GM12872 (cell line): ENCODE measurements at regions not wholly inside any gene's neighbourhood (a gene's known extent, or its start where the extent isn't known, plus 50 kb on each side); places are given as distances from the start of the nearest gene placed in this dataset.

Experiments
- TF ChIP-seq, protein P1 (sequence below): IDR thresholded peaks from 3 replicates; pipeline ENCODE4 v1.5.1; 2011; ENCODE audit warnings: low read depth, mild to moderate bottlenecking, low read length, moderate library complexity; ENCODE audit not compliant: insufficient read depth

DNA sequence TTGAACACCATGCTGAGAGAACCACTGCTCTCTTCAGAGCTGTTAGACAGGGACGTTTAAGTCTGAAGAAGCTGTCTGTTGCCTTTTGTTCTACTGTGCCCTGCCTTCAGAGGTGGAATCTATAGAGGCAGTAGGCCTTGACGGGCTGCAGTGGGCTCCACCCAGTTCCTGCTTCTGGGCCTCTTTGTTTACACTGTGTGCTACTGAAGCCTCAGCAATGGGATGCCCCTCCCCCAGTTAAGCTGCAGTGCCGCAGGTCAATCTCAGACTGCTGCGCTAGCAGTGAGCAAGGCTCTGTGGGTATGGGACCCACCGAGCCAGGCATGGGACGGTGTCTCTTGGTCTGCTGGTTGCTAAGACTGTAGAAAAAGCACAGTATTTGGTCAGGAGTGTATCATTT, 162.3 kb upstream of the NXPH2 start:
- TF ChIP-seq, protein P1, sequence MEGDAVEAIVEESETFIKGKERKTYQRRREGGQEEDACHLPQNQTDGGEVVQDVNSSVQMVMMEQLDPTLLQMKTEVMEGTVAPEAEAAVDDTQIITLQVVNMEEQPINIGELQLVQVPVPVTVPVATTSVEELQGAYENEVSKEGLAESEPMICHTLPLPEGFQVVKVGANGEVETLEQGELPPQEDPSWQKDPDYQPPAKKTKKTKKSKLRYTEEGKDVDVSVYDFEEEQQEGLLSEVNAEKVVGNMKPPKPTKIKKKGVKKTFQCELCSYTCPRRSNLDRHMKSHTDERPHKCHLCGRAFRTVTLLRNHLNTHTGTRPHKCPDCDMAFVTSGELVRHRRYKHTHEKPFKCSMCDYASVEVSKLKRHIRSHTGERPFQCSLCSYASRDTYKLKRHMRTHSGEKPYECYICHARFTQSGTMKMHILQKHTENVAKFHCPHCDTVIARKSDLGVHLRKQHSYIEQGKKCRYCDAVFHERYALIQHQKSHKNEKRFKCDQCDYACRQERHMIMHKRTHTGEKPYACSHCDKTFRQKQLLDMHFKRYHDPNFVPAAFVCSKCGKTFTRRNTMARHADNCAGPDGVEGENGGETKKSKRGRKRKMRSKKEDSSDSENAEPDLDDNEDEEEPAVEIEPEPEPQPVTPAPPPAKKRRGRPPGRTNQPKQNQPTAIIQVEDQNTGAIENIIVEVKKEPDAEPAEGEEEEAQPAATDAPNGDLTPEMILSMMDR = no peak

DNA sequence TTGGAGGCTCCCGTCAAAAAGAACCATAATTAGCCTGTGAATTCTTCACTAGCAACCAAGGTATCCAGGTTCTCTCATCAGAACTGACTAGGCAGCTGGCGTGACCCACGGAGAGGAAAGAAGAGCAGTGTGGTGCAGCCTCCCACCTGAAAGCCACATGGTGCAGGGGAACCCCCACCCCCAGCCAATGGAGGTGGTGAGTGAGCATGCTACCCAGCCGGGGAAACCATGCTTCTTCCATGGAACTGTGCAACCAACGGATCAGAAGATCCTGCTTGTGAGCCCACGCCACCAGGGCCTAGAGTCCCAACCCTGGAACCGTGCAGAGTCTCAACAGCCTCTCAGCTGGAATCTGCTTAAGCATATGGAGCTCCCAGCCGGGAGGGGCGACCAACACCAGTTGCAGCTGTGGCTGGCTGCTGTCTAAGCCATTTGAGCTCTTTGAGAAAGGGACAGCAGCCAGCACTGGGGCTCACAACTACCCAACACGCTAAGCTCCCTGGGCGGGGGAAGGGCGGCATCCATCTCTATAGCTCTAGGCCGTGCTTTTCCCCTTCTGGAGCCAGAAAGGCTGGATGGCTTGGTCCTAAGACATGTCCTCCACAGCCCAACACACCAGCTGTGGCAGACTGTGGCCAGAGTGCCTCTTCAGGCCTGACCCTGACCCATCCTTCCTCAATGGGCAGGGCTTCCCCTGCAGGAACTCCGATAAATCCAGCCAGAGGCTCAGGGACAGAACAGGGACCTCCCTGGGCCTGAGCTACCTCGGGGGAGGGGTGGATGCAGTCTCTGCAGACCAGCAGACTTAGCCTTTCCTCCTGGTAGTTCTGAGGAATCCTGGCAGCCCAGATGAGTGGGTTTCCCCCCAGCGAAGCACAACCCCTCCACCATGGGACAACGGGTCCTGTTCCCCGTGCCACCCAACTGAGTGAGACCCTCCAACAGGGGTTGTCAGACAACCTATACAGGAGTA, 151.4 kb upstream of the NXPH2 start:
- TF ChIP-seq, protein P1 = no peak

GRCh38 chr2:138930571-138930970, 150.4 kb upstream of the NXPH2 start:
- TF ChIP-seq, protein P1 = no peak

GRCh38 chr2:138928374-138929021, 148.3 kb upstream of the NXPH2 start:
- TF ChIP-seq, protein P1 = no peak

- TF ChIP-seq, protein P1 = 0 out of 3 replicates have a peak, but pooled peaks have one; percentile 17
Observed at GRCh38 chr2:138922973-138923563, 142.9 kb upstream of the NXPH2 start.

- TF ChIP-seq, protein P1 = no peak
Observed at GRCh38 chr2:138919120-138919747, 139.0 kb upstream of the NXPH2 start.

GRCh38 chr2:138910427-138910826, 130.2 kb upstream of the NXPH2 start:
- TF ChIP-seq, protein P1 = no peak
